GM19397 (cell line): ENCODE measurements at regions not wholly inside any gene's neighbourhood (a gene's known extent, or its start where the extent isn't known, plus 50 kb on each side); places are given as distances from the start of the nearest gene placed in this dataset.

Source experiments
- ATAC-seq: cut with Tn5 transposase; IDR thresholded peaks from one replicate; pipeline ENCODE4 v1.9.1; 2021; ENCODE audit warnings: mild to moderate bottlenecking, moderate library complexity; ENCODE audit not compliant: unreplicated experiment

GRCh38 chr13:75927183-75927669 lies 291.1 kb downstream of the LMO7 start:
- ATAC-seq: no peak

DNA sequence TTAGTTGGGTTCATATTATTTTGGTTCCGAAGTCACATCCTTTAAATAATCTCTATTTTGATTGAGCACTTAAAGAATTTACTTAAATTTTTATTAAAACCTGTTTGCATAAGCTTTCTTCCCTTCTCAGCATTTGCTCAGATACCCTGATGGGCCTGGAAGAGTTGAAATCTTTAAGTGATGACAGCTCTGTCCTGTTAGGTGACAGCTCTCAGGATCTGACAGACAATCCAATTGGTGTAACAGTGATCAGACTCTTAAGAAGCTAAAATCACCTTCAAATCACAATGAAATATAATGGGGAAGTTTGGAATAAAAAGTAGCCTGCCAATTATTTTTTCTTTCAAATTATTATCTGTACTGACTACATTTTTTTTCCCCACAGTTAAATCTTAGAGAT lies 284.4 kb downstream of the LMO7 start:
- no peak for ATAC-seq

- ATAC-seq: no peak
Measured at GRCh38 chr13:75919660-75920199, 283.6 kb downstream of the LMO7 start.

DNA sequence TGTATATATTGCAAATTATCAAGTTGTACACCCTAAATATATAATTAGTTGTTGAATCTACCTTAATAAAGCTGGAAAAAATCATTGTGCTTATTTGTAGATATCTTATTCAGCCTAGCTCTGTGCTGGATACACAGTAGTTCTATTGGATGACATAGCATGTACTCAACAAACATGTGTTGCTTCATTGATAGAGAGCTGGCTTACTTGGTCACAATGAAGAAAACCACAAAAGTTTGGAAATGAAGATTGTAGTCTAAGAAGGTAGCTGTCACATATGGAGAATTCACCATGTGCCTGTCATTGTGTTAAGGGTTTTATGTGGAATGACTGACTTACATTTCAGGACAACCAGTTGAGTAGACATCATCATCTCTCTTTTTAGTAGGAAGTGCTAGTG lies 278.9 kb downstream of the LMO7 start:
- ATAC-seq: no peak

DNA sequence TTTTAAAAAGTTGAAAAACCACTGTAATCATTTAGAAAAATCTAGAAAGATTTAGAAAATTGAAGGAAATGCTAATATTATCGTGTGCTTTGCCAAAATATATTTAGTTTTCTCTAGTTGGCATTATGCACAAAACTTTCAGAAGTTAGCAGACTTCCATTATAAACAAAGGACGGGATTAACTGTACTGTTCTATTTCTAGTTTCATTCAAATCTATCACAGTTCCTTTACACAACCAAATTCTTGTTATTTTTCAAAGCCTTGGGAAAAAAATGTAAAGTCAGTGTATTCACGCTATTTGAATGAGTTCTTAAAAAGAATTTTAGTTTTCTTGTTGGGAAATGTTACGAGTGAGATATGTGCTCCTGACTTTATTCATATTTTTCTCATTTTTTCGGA lies 277.8 kb downstream of the LMO7 start:
- ATAC-seq: no peak

DNA sequence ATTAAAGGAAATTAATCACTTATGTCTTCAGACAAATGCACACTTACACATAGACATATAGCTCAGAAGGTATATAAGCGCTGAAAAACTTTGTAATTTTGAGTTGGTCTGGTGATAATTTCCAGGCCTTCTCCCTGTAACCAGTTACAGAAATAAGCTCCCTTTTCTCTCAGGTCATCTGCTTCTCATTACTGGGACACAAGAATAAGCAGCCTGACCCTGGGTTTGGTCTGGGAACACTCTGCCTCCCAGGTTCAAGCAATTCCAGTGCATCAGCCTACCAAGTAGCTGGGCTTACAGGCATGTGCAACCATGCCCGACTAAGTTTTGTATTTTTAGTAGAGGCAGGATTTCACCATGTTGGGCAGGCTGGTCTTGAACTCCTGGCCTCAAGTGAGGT lies 274.5 kb downstream of the LMO7 start:
- ATAC-seq: no peak
